ENCODE measurements at regions not wholly inside any gene's neighbourhood (a gene's known extent, or its start where the extent isn't known, plus 50 kb on each side); places are given as distances from the start of the nearest gene placed in this dataset.

GRCh38 chr1:56411021-56411420 lies 168.3 kb downstream of the PLPP3 start:
- no peak overlapping the region for H2AFZ ChIP-seq (ENCODE audit: low read length)
- H2BK15ac ChIP-seq (ENCODE audit: low read depth, low read length), result no peak overlapping the region
- H3K23ac ChIP-seq (ENCODE audit: insufficient read length, low read depth, low read length), result no peak overlapping the region
- H3K79me1 ChIP-seq (ENCODE audit: insufficient read depth, low read depth, low read length, poor library complexity, severe bottlenecking), result no peaks in the 10 kb centered on the region
- no CpG with 5 or more reads among the region's 2 CpGs for WGBS (ENCODE audit: extremely low coverage, insufficient read length, low lambda C conversion rate)
- H3K56ac ChIP-seq (ENCODE audit: insufficient read length, low read depth, low read length), result no peak overlapping the region
- peaks cover 36 to 37% of the 10 kb centered on the region in 2 experiments for H3K4me1 Mint-ChIP-seq
- no peak overlapping the region for H3K4me2 ChIP-seq (ENCODE audit: insufficient read depth, insufficient read length, low read length)
- no peaks in the 10 kb centered on the region for H3K4me1 ChIP-seq (ENCODE audit: insufficient read depth, low read length)
- H2BK120ac ChIP-seq (ENCODE audit: low read depth, low read length, poor library complexity, severe bottlenecking), result no peak overlapping the region
- H3K79me2 ChIP-seq (ENCODE audit: insufficient read depth, low read length), result no peaks in the 10 kb centered on the region
- H3K23me2 ChIP-seq (ENCODE audit: insufficient read length, low read depth, low read length, poor library complexity, severe bottlenecking), result no peaks in the 10 kb centered on the region
- no peaks in the 10 kb centered on the region for H4K20me1 ChIP-seq (ENCODE audit: control insufficient read depth, insufficient read depth, insufficient read length)
- no peak overlapping the region for H4K5ac ChIP-seq (ENCODE audit: insufficient read length, low read depth, low read length)
- no peaks in the 10 kb centered on the region for H3K9me3 ChIP-seq (ENCODE audit: control insufficient read depth, low read depth, low read length)
- H3K27me3 ChIP-seq (ENCODE audit: insufficient read depth, low read length), result no peaks in the 10 kb centered on the region
- no peak for DNase-seq
- no peak overlapping the region for H3K14ac ChIP-seq (ENCODE audit: insufficient read depth, low read length)
- H3K27ac Mint-ChIP-seq, result no peak overlapping the region
- no peak overlapping the region for H3T11ph ChIP-seq (ENCODE audit: low read length)
- no peak overlapping the region for H3K4ac ChIP-seq (ENCODE audit: low read depth, low read length)
- H2BK5ac ChIP-seq (ENCODE audit: insufficient read length, low read length), result no peak overlapping the region
- H3K4me3 Mint-ChIP-seq, result no peak overlapping the region
- no peak overlapping the region for H3K18ac ChIP-seq (ENCODE audit: insufficient read length, low read depth, low read length)
- TF ChIP-seq CTCF (conservative IDR thresholded peaks at IDR 0.05), result no peak
- H2AK5ac ChIP-seq (ENCODE audit: insufficient read length, low read length), result no peak overlapping the region
- no peak overlapping the region for H3K9ac ChIP-seq (ENCODE audit: extremely low read depth, insufficient read length, low read length)
- no peak overlapping the region for H3K27ac ChIP-seq (ENCODE audit: insufficient read length, low read depth, low read length)
- H2BK12ac ChIP-seq (ENCODE audit: insufficient read length, low read depth, low read length), result no peak overlapping the region
- H4K91ac ChIP-seq (ENCODE audit: insufficient read length, low read depth, low read length), result no peak overlapping the region
- no peak overlapping the region for H2BK20ac ChIP-seq (ENCODE audit: low read depth, low read length, poor library complexity, severe bottlenecking)
- H3K36me3 Mint-ChIP-seq (ENCODE audit: insufficient read depth in 1 of 3, low read depth in 3 of 3), result peaks cover 0 to 8% (median 0%) of the 10 kb centered on the region in 3 experiments; a peak in 1 of 7 replicates
- peaks cover 0 to 5% of the 10 kb centered on the region in 2 experiments; a peak in 1 of 5 replicates for H3K9me3 Mint-ChIP-seq
- no peak overlapping the region for H4K8ac ChIP-seq (replicated peaks; ENCODE audit: insufficient read length, low read depth, low read length)
- H3K27me3 Mint-ChIP-seq (ENCODE audit: low read depth), result peaks cover 3% of the 10 kb centered on the region; the same call in 1 of the 2 replicates

All from H9 (cell line).